Keratinocyte (primary cell): ENCODE measurements at regions not wholly inside any gene's neighbourhood (a gene's known extent, or its start where the extent isn't known, plus 50 kb on each side); places are given as distances from the start of the nearest gene placed in this dataset.

ENCODE experiments used
- CTCF ChIP-seq, 3 experiments: IDR thresholded peaks in 1 of 3; conservative IDR thresholded peaks in 1 of 3; optimal IDR thresholded peaks in 1 of 3; 2 replicates in 2 of 3; 3 replicates in 1 of 3; pipeline versions ENCODE3 to v1.5.1; 2011; ENCODE audit warnings: low read length in 3 of 3, mild to moderate bottlenecking in 3 of 3, moderate library complexity in 2 of 3, control low read depth in 1 of 3, inconsistent platforms in 1 of 3; ENCODE audit not compliant: insufficient read depth in 2 of 3; ENCODE audit errors: extremely low read depth in 1 of 3
- EZH2 ChIP-seq: IDR thresholded peaks from one replicate; pipeline ENCODE4 v1.6.1; 2012; ENCODE audit warnings: inconsistent platforms, mild to moderate bottlenecking, low read length, moderate library complexity

GRCh38 chr5:12757035-12757434, 852.8 kb upstream of the CTNND2 start:
- TF ChIP-seq EZH2 = no peak
- TF ChIP-seq CTCF (optimal IDR thresholded peaks at IDR 0.05 in 1 of 3, IDR thresholded peaks at IDR 0.05 in 1 of 3, conservative IDR thresholded peaks at IDR 0.05 in 1 of 3; ENCODE audit: extremely low read depth in 1 of 3, insufficient read depth in 2 of 3, low read length in 3 of 3) = no peak
